NOMO-1 treated with DMSO at 0.1 percent for 48 hours (cell line): ENCODE measurements at regions not wholly inside any gene's neighbourhood (a gene's known extent, or its start where the extent isn't known, plus 50 kb on each side); places are given as distances from the start of the nearest gene placed in this dataset.

ENCODE experiments used
- DNase-seq: peaks from one replicate; lab custom pipeline; 2025; ENCODE audit not compliant: unreplicated experiment; lab: John Stamatoyannopoulos, UW

DNA sequence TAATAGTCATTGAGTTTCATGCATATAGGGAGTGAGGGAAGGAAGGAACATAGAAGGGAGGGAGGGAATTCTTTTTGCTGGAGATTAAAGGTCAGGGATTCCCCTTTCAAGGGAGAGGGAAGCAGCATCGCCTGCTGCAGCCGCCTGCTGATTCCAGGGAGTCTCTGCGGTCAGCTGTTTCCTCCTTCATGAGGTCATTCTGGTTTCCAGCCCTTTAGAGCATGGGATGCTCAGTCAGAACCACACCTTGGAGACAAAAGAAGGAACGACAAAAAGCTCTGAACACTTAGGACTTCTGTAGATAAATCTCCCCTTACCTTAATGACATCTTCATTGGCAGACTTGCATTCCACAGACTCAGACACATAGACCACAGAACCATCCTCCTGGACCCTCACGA, 923.0 kb upstream of the TMEM132C start:
- DNase-seq, result no peak

DNA sequence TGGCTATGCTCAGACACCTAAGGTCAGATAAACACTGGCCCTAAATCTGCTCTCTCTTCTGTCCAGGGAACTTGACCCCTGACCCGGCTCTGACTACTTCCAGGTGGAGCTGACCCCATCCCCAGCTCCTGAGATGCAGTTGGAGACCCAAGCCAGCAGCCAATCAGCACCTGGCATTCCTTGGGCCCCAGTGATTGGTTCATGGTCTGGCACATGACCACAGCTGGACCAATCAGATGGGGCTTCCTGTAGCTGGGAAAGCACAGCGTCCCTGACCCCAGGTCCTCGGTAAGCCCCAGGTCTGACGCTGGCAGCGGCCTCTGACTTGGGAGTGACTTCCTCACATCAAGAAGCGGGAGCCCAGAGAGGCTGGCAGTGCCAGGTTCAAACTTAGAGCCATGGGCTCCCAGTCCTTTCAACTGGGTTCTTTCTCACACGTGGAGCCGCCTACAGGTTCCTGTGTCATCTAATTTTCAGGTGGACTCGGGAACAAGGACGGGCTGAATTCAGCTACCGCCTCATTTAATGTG, 915.4 kb upstream of the TMEM132C start:
- DNase-seq, result no peak

DNA sequence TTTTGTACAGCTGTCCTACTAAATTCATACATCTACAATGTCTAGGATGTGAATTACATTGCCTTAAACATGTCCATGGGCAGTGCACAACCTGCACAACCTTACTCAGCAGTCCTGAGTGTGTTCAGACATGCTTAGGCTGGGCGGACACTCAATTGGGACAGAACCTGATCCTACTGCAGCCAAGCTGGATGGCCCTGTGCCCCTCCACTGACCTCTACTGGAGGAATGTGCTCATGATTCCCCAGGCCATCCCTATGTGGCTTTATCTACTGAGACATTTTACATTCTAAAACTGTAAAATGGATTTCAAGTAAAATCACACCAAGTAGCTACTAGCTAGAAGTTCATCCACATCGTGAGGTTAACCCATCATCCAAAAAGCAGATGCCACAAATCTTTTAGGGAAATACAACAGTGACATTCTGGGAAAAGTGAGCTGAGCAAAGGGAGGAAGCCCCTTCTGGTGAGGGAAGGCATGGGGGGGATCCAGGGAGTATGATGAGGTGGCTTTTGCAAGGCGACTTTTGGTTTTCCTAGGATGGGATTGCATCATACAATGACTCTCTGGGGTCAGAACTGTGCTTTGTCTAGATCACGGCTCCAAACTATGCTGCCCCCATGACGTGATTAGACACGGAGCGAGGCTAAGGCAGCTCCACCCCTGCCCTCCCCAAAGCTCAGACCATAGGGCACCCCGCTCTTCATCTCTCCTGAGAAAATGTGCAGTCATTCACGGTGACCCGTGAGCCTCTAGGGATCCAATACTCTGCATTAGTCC, 911.7 kb upstream of the TMEM132C start:
- DNase-seq, result no peak

DNA sequence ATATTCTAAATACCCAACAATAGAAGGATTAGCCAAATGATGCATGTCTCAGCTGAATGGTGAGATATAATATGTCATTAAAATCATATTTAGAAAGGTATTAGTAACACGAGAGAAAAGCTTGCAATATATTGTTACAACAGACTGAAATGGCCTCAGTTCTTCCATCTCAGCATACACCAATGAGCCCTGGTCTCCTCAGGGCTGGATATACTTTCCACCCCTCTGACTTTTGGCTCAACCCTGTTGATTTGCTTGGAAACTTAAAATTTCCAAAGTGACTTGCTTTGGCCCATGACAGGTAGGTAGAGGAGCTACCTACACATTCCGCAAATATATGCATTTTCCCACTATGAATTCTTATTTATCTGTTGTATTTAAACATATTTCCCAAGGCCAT, 908.1 kb upstream of the TMEM132C start:
- no peak for DNase-seq

DNA sequence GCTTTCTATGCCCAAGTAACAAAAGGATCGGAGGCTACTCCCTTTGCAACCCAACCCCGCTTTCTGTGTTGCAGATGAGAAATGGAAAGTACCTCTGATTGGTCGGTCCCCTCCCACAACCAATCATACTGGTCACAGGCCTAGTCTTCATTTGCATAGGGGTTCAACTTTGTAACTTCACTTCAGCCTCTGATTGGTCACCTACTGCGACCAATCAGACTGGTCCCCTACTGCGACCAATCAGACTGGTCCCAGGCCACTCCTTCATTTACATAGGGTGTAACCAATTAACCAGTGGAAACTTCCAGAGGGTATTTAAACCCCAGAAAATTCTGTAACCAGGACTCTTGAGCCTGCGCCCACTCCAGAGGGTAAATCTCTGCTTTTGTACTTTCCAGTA, 906.4 kb upstream of the TMEM132C start:
- DNase-seq, result no peak

DNA sequence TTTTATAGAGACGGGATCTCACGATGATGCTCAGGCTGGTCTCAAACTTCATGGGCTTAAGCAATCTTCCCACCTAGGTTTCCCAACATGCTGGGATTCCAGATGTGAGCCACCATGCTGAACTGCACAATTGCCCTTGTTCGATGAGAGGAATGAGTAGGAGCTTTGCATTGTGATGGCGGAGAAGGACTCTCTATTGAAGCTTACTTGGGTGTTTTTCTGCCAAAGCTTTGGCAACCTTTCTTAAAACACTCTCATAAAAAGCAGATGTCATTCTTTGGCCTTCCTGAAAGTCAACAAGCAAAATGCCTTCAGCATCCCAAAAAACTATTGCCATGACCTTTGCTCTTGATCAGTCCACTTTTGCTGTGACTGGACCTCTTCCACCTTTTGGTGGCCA, 904.8 kb upstream of the TMEM132C start:
- DNase-seq, result no peak

DNA sequence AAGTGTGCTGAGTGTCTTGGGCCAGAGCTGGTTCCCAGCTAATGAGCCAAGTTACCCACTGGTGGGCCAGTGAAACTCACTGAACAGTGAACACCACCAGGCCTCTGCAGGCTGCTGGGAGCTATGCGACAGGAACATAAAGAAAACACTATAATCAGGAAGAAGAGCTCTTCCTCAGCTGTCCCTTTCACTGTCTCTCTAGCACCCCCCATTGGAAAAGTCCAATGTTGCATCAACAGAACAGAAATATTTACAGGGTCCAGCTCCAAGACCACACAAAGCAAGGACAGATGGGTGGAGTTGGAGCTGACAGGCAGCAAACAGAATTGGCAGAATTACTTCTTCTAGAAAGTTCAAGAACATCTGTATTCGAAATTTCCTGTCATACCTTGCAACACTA, 903.6 kb upstream of the TMEM132C start:
- DNase-seq, result no peak

DNA sequence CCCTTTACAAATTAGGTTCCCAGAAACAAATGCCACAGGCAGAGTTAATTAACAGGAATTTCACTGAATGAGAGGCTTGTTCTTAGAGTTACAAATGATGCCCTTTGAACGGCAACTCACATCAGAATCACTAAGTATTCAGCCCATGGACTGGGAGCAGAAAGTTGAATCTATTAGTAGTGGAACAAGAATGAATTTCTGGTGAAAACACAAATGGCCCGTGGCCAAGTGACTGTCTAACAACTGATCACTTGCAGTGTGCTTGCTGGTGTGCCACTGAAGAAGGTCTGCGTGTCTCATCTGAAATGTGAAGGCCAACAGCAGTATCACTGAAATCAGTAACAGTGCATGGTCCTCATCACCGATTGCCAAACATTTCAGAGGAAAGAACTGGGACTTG, 893.4 kb upstream of the TMEM132C start:
- DNase-seq, result no peak

DNA sequence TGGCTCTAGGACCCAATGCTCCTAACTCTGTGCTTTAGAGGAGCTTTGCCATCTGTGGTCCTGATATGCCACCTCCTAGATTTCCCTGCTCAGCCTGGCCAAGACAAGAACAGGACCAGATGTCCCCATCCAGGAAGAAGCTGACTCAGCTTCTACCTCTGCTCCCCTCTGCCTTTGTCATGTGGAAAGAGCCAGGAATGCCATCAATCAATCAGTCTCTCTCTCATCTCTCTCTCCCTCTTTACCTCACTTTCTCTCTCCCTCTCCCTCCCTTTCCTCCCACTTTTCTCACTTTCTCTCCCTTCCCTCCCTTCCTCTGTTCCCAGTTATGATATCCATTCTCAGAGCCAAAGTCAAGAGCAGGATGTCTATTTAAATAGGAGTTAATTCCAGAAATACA, 892.5 kb upstream of the TMEM132C start:
- no peak for DNase-seq

DNA sequence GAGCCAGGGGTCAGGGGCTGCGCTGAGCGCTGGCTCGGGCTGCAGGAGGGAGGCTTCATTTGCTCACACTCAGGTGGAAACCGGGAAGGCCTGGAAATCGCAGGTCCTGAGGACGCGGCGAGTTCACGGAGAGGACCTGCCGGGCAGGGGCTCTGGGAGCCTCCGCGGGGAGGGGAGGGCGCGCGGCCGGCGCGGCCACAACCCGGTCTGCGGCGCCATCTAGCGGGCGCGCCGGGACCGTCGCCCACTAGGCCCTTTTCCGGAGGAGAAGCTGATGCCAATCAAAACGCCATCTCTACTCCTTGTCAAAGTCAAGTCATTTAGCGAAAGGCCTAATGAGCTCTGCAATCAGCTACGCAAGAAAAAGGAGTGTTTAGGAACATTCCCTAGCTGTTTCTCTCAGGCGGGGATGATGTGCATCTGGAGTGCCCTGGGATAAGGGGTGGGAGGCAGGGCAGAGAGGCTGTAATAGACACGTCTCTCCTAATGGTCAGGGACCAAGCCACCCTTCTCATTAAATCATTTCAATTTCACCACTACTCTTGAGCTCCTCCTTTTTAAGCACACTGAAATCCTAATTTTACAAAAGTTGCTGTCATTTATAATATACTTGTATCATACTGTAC, 885.8 kb upstream of the TMEM132C start:
- no peak for DNase-seq

DNA sequence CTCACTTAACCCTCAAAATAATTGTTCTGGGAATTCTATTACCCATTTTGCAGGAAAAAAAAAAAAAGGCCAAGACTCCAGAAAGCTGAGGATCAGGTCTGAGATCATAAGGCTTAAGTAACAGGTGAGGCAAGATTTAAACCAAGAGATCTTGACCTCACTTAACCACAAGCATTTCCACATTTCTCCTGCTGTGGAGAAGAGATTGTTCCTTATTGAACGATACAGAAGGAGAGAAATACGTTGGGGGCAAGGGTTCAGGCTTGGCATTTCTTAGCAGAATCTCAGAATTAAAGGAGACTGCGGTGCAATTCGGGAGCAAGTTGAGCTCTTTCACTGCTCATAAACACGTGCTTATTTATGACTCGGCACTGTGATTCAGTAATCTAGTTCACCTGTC, 885.3 kb upstream of the TMEM132C start:
- DNase-seq, result no peak

DNA sequence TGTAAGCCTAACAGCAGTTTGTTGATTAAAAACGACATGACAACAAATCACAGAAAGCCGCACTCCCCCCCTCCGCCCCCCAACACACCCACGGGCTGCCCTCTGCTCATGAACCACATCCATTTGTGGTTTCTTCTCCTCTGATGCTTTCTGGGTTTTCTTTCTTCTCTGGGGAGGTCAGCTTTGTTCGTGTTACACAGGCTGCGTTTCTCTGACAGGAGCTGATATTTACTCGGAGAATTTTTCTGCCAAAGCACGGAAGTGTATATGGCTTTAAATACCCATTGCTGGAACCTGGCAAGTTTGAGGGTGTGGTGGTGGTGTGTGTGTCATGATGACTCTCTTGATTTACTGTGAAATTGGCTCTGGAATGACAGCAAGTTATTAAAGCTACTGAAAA, 883.7 kb upstream of the TMEM132C start:
- DNase-seq, result no peak

DNA sequence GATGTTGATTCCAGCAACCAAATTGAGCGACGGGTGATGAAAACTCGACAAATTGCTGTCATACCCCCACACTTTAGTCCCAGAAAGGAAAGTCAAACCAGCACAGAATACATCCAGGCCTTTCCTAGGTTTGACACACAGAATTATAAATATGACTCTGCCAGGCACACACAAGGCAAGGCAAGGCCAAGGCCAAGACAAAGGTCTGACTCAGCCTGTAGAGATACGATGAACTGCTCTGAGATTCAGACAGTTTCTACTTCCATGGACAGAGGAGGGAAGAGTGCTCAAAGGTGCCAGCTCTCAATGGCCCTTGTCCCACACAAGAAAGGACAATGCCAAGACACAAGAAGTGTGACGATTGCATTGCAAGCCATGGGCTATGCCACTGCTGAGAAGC, 880.2 kb upstream of the TMEM132C start:
- no peak for DNase-seq

DNA sequence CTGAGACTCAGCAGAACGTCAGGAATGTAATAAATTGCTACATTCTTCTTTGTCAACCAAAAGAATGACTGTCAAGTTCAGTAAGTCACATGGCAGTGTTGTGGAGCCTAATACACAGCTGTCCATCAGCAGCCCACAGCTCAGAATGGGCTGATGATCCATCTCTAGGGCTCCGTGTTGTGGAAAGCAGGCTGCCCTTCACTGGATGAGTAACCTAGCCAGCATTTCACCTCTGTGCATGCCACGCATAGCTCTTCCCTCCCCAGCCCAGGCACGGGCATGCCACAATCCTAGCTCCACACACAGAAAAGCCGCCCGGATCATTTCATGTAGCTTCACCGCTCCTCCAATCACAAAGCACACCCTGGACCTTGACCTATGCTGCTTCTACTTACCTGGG, 878.0 kb upstream of the TMEM132C start:
- DNase-seq, result no peak

DNA sequence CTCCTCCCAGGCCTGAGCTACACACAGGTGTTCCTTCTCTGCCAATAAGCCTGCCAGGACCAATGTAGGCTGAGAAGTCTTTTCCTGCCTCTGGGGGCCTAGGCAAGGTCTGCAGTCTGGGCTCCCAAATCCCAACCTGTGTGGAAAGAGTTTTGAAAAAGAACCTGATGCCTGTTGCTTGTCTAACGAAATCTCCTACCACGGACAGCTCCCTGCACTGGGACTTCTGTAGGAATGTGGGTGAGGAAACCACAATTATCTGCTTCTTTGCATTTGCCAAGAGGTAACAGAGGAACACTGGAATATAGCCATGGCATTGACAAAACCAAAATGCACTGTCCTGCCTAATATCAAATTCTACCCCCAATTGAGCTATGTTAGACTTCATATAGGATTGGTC, 877.0 kb upstream of the TMEM132C start:
- no peak for DNase-seq

DNA sequence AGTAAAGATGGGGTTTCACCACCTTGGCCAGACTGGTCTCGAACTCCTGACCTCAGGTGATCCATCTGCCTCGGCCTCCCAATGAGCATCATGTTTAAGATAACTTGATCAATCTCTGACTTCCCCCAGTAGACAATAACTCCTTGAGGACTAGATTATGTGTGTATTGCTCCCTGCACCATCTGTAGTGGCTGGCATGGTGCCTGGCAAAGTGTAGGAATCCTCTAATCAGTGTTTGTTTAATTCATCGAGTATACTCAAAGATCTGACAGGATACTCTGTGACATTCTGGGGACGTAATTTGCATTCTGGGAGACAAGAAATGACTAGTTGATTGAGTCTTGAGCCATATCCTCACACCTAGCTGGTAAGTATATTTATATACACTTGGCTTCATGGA, 873.5 kb upstream of the TMEM132C start:
- DNase-seq, result no peak

DNA sequence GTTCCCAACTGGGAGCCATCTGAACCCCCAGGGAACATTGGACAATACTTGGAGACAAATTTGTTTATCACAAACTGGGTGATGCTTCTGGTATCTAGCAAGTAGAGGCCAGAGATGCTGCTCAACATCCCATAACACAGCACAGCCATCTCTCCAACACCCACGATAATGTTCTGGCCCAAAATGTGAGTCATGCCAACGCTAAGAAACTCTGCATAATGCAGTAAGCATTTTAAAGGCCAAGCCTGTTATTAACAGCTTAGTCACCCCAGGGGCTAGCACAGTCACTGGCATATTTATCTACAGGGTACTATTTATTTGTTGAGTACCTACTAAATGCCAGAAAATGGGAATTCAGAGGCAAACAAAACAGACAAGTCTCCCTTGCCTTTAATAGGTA, 873.1 kb upstream of the TMEM132C start:
- DNase-seq, result no peak

DNA sequence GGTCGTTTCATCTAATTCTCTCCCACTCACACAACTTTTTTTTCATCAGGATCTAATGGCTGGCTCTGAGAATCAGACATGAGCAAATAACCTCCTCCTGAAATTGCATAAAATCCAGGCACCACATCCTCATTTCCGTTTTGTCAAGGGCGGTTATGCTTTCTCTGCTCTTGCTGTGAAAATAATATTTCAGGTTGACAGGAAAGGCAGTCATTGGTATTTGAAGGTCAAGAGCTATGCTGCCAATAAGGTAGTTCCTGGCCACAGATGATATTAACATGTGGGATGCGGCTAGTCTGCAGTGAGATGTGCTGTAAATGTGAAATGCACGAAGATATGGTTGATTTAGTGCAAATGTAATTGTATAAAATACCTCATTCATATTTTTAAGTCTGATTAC, 870.2 kb upstream of the TMEM132C start:
- DNase-seq, result no peak

DNA sequence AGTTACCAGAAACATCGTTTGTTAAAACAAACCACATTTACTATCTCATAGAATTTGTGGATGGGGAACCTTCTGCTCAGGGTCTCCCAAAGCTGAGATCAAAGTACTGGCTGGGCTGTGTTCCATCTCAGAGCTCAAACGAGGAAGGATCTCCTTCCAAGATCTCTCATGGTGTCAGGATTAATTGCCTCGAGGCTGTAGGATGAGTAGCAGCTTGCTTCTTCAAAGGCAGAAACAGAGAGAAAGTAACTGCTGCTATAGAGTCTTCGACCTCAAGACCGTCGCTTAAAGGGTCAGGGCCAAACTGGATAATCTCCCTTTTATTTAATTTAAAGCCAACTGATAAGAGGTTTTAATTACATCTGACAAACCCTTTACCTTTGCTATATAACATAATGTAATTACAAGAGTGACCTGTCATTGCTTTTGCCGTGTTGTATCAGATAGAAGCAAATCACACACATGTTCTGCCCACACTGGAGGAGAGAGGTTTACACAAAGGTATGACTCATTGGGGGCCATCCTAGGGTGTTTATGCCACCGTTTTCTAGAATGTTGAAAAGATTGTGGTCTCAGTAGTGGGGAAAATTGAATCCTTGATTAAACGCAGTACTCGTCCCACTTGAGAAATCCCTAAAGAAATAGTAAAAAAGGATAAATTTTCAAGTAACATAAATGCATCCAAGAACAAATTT, 868.8 kb upstream of the TMEM132C start:
- DNase-seq, result no peak

DNA sequence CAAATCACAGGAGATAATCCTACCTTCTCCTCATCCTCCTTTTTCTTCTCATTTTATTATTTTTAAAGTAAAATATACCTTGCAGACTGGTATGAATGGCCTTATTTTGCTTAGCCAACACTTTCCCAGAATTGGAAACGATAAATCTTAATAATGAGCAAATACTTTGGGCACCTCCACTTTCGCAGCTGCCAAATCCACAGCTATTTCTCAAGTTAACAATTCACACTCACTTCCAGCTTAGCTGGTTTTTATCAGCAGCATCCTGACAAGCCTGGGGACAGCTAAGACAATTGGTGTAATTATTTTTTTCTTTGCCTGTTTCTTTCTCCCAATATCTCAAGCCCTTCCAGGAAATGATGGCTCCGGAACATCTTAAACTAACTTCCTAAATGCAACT, 867.5 kb upstream of the TMEM132C start:
- no peak for DNase-seq

DNA sequence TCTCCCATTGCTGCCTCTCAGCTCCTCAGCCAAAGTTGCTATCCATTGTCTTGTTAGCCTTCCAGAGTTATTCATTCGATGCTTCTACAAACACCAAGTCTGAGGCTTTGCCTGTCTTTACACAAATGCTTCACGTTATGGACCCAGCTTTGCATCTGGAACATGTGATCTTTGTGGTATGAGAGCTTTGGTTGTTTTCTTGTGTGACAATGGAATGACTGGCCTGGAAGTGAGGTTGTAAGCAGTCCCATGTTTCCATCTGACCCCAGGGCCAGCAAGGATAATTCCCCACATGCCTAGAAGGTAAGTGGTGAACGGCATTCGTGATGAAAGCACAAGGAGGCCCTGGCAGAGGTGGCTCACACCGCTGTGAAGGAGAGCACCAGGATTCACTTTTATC, 866.7 kb upstream of the TMEM132C start:
- DNase-seq, result no peak

DNA sequence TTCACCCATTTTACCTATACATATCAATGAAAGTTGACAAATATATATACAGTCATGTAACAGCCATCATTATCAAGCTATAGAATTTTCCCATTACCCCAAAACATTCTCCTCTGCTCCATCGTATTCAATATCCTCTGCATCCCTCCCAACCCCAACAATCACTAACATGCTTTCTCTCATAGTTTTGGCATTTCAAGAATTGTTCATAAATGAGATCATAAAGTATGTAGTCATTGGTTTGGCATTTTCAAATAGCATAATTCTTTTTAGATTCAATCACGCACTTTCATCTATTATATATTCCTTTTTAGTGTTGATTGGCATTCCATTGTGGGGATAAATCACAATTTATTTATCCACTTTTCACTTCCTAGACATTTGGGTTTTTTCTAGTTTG, 866.0 kb upstream of the TMEM132C start:
- no peak for DNase-seq
